Sigmoid colon (tissue), 4 donors: ENCODE measurements at regions not wholly inside any gene's neighbourhood (a gene's known extent, or its start where the extent isn't known, plus 50 kb on each side); places are given as distances from the start of the nearest gene placed in this dataset.

Experiments
- EP300 ChIP-seq, 4 donors: sonication (generic); formaldehyde crosslinking; IDR thresholded peaks; one replicate each; pipeline ENCODE4 v1.6.1; 2017; ENCODE audit warnings: antibody characterized with exemption in 4 of 4
- POLR2A ChIP-seq, 2 donors: fragments of 450-650 bp; IDR thresholded peaks; one replicate each; pipeline ENCODE4 v1.6.1; 2016; ENCODE audit warnings: antibody characterized with exemption in 2 of 2, mild to moderate bottlenecking in 2 of 2, moderate library complexity in 2 of 2
- POLR2AphosphoS5 ChIP-seq, 4 donors: sonication (generic); formaldehyde crosslinking; IDR thresholded peaks; one replicate each; pipeline ENCODE4 v1.6.1; 2017; ENCODE audit warnings: antibody characterized with exemption in 4 of 4
- TF ChIP-seq, protein P1 (sequence below), 4 experiments: fragments of 450-650 bp in 3 of 4; fragments of 200-600 bp in 1 of 4; IDR thresholded peaks; one replicate each; pipeline ENCODE4 v1.5.1; 2016 to 2019; ENCODE audit warnings: antibody characterized with exemption in 4 of 4, mild to moderate bottlenecking in 3 of 4, moderate library complexity in 2 of 4

DNA sequence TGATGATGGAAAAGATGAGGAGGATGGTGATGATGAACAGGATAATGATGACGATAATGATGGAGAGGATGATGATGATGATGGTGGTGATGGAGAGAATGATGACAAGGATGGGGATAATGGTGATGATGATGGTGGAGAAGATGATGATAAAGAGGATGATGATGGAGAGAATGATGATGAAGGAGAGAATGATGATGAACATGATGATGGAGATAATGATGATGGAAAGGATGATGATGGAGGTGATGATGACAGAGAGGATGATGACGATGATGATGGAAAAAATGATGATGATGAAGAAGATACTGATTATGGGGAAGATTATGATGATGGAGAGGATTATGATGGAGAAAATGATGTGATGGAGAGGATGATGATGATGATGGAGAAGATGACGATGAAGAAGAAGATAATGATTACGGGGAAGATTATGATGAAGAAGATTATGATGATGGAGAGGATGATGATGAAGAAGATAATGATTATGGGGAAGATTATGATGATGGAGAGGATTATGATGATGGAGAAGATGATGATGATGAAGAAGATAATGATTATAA lies 204.1 kb downstream of the MATN1 start:
- TF ChIP-seq, protein P1, sequence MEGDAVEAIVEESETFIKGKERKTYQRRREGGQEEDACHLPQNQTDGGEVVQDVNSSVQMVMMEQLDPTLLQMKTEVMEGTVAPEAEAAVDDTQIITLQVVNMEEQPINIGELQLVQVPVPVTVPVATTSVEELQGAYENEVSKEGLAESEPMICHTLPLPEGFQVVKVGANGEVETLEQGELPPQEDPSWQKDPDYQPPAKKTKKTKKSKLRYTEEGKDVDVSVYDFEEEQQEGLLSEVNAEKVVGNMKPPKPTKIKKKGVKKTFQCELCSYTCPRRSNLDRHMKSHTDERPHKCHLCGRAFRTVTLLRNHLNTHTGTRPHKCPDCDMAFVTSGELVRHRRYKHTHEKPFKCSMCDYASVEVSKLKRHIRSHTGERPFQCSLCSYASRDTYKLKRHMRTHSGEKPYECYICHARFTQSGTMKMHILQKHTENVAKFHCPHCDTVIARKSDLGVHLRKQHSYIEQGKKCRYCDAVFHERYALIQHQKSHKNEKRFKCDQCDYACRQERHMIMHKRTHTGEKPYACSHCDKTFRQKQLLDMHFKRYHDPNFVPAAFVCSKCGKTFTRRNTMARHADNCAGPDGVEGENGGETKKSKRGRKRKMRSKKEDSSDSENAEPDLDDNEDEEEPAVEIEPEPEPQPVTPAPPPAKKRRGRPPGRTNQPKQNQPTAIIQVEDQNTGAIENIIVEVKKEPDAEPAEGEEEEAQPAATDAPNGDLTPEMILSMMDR (IDR thresholded peaks at IDR 0.05), result no peak
- TF ChIP-seq POLR2AphosphoS5 (IDR thresholded peaks at IDR 0.05), result no peak
- no peak for TF ChIP-seq POLR2A (IDR thresholded peaks at IDR 0.05)
- no peak for TF ChIP-seq EP300 (IDR thresholded peaks at IDR 0.05)
